ENCODE measurements at regions not wholly inside any gene's neighbourhood (a gene's known extent, or its start where the extent isn't known, plus 50 kb on each side); places are given as distances from the start of the nearest gene placed in this dataset.

DNA sequence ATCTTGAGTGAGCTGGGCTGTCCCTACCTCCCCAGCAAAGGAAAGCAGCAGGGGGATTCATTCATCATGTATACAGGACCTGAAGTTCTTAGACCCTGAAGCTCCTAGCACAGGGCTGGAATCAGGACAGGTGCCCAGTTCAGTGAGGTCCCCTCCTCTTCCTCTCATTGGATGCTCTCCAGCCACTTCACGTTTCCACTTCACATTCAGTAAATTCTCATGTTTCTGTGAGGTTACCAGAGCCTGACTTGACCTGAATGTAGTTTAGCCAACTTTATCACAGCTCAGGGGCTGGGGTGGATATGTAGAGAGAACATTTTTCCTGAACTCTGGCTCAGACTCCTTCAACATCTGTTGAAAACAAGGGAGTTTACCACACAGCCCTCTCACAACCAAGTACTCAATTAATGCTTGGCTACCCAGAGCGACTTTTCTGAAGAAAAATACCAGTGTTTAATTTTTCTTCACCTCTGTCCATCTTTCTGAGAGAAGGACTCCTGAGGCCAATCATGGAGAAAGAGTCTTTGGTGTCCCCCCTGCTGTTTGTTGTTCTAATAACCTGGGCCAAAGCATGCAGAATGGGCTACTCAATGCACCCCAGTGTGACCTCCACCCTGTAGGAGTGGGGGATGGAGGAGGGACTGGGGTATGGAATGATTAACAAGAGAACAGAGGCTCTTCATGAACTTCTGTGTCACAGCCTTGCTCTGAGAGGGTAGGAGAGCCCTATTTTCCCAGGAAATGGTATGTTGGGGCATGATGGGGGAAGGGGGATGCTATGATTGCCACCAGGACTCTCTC is 108.3 kb upstream of the FGGY start:
- Histone ChIP-seq H3K27me3 (ENCODE audit: insufficient read depth, poor library complexity, severe bottlenecking) (no peaks in the 10 kb centered on the region), H3K27ac (replicated peaks) (no peak overlapping the region), H3K4me3 (replicated peaks; ENCODE audit: insufficient read depth, low read length) (no peak overlapping the region)
- TF ChIP-seq SPI1 (IDR thresholded peaks at IDR 0.05; ENCODE audit: borderline replicate concordance, low read depth) (no peak), GABPA (IDR thresholded peaks at IDR 0.05; ENCODE audit: low read depth) (no peak), POLR2AphosphoS5 (IDR thresholded peaks at IDR 0.05; ENCODE audit: low read depth) (no peak), REST (IDR thresholded peaks at IDR 0.05; ENCODE audit: insufficient replicate concordance, low read depth) (no peak), CTCF (IDR thresholded peaks at IDR 0.05; ENCODE audit: insufficient read depth, low read length) (no peak)
- no peak for DNase-seq (ENCODE audit: low read depth in 1 of 2, low spot score in 1 of 2)

- H3K27ac ChIP-seq (replicated peaks): no peak overlapping the region
Observed at GRCh38 chr1:59193443-59194093, 103.3 kb upstream of the FGGY start.

More at GRCh38 chr1:59193443-59194093, 103.3 kb upstream of the FGGY start:
- no peaks in the 10 kb centered on the region for H3K27me3 ChIP-seq (ENCODE audit: insufficient read depth, poor library complexity, severe bottlenecking)
- no peak for TF ChIP-seq SPI1 (IDR thresholded peaks at IDR 0.05; ENCODE audit: borderline replicate concordance, low read depth)
- no peak for TF ChIP-seq REST (IDR thresholded peaks at IDR 0.05; ENCODE audit: insufficient replicate concordance, low read depth)
- TF ChIP-seq CTCF (IDR thresholded peaks at IDR 0.05; ENCODE audit: insufficient read depth, low read length): no peak
- TF ChIP-seq GABPA (IDR thresholded peaks at IDR 0.05; ENCODE audit: low read depth): no peak
- DNase-seq (ENCODE audit: low read depth in 1 of 2, low spot score in 1 of 2): no peak
- no peak overlapping the region for H3K4me3 ChIP-seq (replicated peaks; ENCODE audit: insufficient read depth, low read length)

Measured in HL-60 (cell line).